Fibroblast of lung (primary cell): ENCODE measurements at regions not wholly inside any gene's neighbourhood (a gene's known extent, or its start where the extent isn't known, plus 50 kb on each side); places are given as distances from the start of the nearest gene placed in this dataset.

Experiments
- DNase-seq, 2 donors: peaks; one replicate each; pipeline versions ENCODE4 v3.0.0 to v3.0.0-alpha.2; 2010; ENCODE audit warnings: low read depth in 2 of 2
- H2AFZ ChIP-seq: 2 replicates; pipeline ENCODE4 v1.5.1; 2012; ENCODE audit warnings: low read length, control low read depth, inconsistent platforms
- H3K27ac ChIP-seq: 2 replicates; pipeline ENCODE4 v1.5.1; 2011; ENCODE audit warnings: low read length, control low read depth; ENCODE audit not compliant: insufficient read depth
- H3K27me3 ChIP-seq: 2 replicates; pipeline ENCODE4 v1.5.1; 2011; ENCODE audit warnings: mild to moderate bottlenecking, low read length; ENCODE audit not compliant: control insufficient read depth, insufficient read depth
- H3K36me3 ChIP-seq: 2 replicates; pipeline ENCODE4 v1.5.1; 2011; ENCODE audit warnings: low read length; ENCODE audit not compliant: control insufficient read depth, insufficient read depth
- H3K4me1 ChIP-seq: 2 replicates; pipeline ENCODE4 v1.5.1; 2011; ENCODE audit warnings: low read length; ENCODE audit not compliant: control insufficient read depth, insufficient read depth; ENCODE audit errors: extremely low read depth
- H3K4me2 ChIP-seq: 2 replicates; pipeline ENCODE4 v1.5.1; 2011; ENCODE audit warnings: low read length, control low read depth; ENCODE audit not compliant: insufficient read depth; ENCODE audit errors: extremely low read depth
- H3K4me3 ChIP-seq, 4 experiments: fragments of 200-600 bp in 1 of 4; sonication (generic) in 1 of 4; replicated peaks in 1 of 4; 2 replicates each; pipeline ENCODE4 v1.5.1; 2011 to 2016; ENCODE audit warnings: low read length in 4 of 4, low read depth in 3 of 4, mild to moderate bottlenecking in 3 of 4, control low read depth in 2 of 4, inconsistent platforms in 1 of 4, mixed read lengths in 1 of 4; ENCODE audit not compliant: insufficient read depth in 1 of 4; ENCODE audit errors: control extremely low read depth in 1 of 4
- H3K79me2 ChIP-seq: 2 replicates; pipeline ENCODE4 v1.5.1; 2012; ENCODE audit warnings: mild to moderate bottlenecking, low read length, inconsistent platforms; ENCODE audit not compliant: control insufficient read depth, insufficient read depth
- H3K9ac ChIP-seq: 2 replicates; pipeline ENCODE4 v1.5.1; 2011; ENCODE audit warnings: mild to moderate bottlenecking, low read length, control low read depth; ENCODE audit not compliant: insufficient read depth
- H3K9me3 ChIP-seq: 2 replicates; pipeline ENCODE4 v1.5.1; 2012; ENCODE audit warnings: low read depth, low read length; ENCODE audit not compliant: control insufficient read depth, insufficient read depth
- H4K20me1 ChIP-seq: 2 replicates; pipeline ENCODE4 v1.5.1; 2011; ENCODE audit warnings: low read length; ENCODE audit not compliant: control insufficient read depth, insufficient read depth; ENCODE audit errors: extremely low read depth
- EZH2 ChIP-seq: IDR thresholded peaks from 2 replicates; pipeline ENCODE4 v1.5.1; 2012; ENCODE audit warnings: low read length, control low read depth, mild to moderate bottlenecking; ENCODE audit errors: missing control alignments
- TF ChIP-seq, protein P1 (sequence below), 2 donors: IDR thresholded peaks in 1 of 2; conservative IDR thresholded peaks in 1 of 2; 1 replicate in 1 of 2; 2 replicates in 1 of 2; pipeline ENCODE4 v1.5.1; 2011 to 2012; ENCODE audit warnings: low read length in 2 of 2, control low read depth in 1 of 2, inconsistent platforms in 1 of 2, low read depth in 1 of 2, mild to moderate bottlenecking in 1 of 2

DNA sequence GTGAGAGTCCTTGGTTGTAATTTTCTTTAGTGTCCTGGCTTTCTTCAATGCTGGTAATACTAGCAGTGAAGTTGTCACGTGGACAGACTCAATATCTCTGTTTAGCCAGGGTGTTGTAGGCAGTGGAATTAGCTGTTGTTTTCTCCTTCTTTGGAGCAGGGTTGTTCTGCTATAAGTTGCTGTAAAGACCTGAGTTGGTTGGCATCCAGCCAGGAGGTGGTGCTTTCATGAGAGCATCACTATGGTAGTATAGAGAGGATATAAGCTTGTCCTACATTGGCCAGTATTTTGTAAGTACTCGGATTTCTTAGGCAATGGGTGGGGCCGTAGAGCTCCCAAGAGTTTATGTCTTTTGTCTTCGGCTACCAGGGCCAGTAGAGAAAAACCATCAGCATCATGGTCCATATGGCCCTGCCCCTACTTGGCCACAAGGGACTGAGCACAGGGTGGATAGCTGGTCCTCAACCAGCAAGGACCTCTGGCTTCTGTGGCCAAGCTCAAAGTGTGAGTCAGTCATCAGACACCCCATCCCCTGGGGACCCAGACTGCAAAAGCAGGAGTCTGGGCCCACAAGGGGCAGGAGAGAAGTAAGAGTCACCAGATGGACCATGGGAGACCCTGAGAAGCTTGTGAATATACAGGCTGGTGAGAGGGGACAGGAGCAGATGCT is 127.9 kb upstream of the NXT1 start:
- Histone ChIP-seq H3K36me3 (no peaks in the 10 kb centered on the region), H3K27me3 (no peaks in the 10 kb centered on the region), H3K27ac (no peak overlapping the region), H3K4me2 (no peak overlapping the region), H3K79me2 (no peaks in the 10 kb centered on the region), H4K20me1 (no peaks in the 10 kb centered on the region), H3K4me1 (peaks cover 7% of the 10 kb centered on the region), H2AFZ (no peak overlapping the region), H3K4me3 (no peak overlapping the region), H3K9me3 (no peaks in the 10 kb centered on the region), H3K9ac (no peak overlapping the region)
- DNase-seq, result no peak
- TF ChIP-seq, protein P1, sequence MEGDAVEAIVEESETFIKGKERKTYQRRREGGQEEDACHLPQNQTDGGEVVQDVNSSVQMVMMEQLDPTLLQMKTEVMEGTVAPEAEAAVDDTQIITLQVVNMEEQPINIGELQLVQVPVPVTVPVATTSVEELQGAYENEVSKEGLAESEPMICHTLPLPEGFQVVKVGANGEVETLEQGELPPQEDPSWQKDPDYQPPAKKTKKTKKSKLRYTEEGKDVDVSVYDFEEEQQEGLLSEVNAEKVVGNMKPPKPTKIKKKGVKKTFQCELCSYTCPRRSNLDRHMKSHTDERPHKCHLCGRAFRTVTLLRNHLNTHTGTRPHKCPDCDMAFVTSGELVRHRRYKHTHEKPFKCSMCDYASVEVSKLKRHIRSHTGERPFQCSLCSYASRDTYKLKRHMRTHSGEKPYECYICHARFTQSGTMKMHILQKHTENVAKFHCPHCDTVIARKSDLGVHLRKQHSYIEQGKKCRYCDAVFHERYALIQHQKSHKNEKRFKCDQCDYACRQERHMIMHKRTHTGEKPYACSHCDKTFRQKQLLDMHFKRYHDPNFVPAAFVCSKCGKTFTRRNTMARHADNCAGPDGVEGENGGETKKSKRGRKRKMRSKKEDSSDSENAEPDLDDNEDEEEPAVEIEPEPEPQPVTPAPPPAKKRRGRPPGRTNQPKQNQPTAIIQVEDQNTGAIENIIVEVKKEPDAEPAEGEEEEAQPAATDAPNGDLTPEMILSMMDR (conservative IDR thresholded peaks at IDR 0.05 in 1 of 2, IDR thresholded peaks at IDR 0.05 in 1 of 2; ENCODE audit: low read depth in 1 of 2, low read length in 2 of 2), result no peak
- no peak for TF ChIP-seq EZH2

DNA sequence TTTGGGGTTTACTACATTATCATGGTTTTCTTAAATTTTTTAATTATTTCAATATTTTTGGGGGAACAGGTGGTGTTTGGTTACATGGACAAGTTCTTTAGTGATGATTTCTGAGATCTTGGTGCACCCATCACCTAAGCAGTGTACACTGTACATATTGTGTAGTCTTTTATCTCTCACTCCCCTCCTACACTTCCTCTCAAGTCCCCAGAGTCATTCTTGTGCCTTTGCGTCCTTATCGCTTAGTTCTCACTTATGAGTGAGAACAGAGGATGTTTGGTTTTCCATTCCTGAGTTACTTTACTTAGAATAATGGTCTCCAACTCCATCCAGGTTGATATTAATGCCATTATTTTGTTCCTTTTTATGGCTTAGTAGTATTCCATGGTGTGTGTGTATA is 130.9 kb upstream of the CD93 start:
- Histone ChIP-seq H3K4me3 (no peak overlapping the region), H3K9me3 (no peaks in the 10 kb centered on the region), H4K20me1 (no peaks in the 10 kb centered on the region), H3K4me1 (no peaks in the 10 kb centered on the region), H3K36me3 (no peaks in the 10 kb centered on the region), H3K4me2 (no peak overlapping the region), H3K27ac (no peak overlapping the region), H3K9ac (no peak overlapping the region), H3K27me3 (no peaks in the 10 kb centered on the region), H3K79me2 (no peaks in the 10 kb centered on the region), H2AFZ (no peak overlapping the region)
- no peak for TF ChIP-seq EZH2
- TF ChIP-seq, protein P1 (conservative IDR thresholded peaks at IDR 0.05 in 1 of 2, IDR thresholded peaks at IDR 0.05 in 1 of 2; ENCODE audit: low read depth in 1 of 2, low read length in 2 of 2), result no peak
- no peak for DNase-seq

DNA sequence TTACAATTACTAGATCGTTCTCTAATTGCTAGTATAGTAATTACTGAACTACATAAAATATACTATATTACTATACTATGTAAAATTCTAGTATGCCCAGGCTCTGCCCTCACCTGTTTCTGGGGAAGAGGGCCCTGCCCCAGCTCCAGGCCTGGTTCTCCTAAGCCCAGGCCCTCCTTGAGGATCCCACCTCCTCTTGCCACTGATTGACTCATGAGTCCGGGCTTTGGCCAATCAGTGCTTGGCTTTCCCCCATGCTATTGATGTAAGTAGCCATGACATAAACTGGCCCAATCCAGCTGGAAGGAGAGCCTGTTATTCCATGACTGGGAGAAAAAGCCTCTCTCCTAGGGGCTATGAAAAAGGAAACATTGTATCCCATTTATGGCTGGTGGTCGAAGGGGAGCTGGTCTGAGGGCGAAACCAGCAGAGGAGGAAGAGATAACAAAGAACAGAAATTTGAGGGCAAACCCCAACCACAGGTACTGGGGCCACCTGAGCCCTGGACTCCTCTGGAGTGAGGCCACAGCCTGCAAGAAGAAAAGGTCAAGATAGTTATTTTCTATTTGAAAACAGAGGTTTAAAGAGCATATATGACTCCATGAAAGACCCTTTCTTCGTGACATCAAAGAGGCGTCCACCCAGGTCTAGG is 129.3 kb upstream of the CD93 start:
- peak in 1 of 2 donors; percentile 14 for DNase-seq
- TF ChIP-seq EZH2, result no peak
- TF ChIP-seq, protein P1 (conservative IDR thresholded peaks at IDR 0.05 in 1 of 2, IDR thresholded peaks at IDR 0.05 in 1 of 2; ENCODE audit: low read depth in 1 of 2, low read length in 2 of 2), result no peak
- Histone ChIP-seq H3K4me2 (no peak overlapping the region), H3K27ac (no peak overlapping the region), H3K9me3 (no peaks in the 10 kb centered on the region), H4K20me1 (no peaks in the 10 kb centered on the region), H3K79me2 (no peaks in the 10 kb centered on the region), H2AFZ (no peak overlapping the region), H3K4me1 (no peaks in the 10 kb centered on the region), H3K4me3 (no peak overlapping the region), H3K9ac (no peak overlapping the region), H3K36me3 (no peaks in the 10 kb centered on the region), H3K27me3 (peaks cover 4% of the 10 kb centered on the region)
